HG02798 (cell line): ENCODE measurements at regions not wholly inside any gene's neighbourhood (a gene's known extent, or its start where the extent isn't known, plus 50 kb on each side); places are given as distances from the start of the nearest gene placed in this dataset.
"Not testable (repeated sequence)": the region's sequence is repeated elsewhere in the genome, so short reads cannot be mapped to it uniquely, and the experiment has no call there.

Source experiments
- ATAC-seq: cut with Tn5 transposase; IDR thresholded peaks from one replicate; pipeline ENCODE4 v1.9.1; 2021; ENCODE audit warnings: mild to moderate bottlenecking; ENCODE audit not compliant: unreplicated experiment, poor library complexity

GRCh38 chr3:55162031-55162795 is 234.4 kb upstream of the LRTM1 start:
- peak; percentile 38 for ATAC-seq

DNA sequence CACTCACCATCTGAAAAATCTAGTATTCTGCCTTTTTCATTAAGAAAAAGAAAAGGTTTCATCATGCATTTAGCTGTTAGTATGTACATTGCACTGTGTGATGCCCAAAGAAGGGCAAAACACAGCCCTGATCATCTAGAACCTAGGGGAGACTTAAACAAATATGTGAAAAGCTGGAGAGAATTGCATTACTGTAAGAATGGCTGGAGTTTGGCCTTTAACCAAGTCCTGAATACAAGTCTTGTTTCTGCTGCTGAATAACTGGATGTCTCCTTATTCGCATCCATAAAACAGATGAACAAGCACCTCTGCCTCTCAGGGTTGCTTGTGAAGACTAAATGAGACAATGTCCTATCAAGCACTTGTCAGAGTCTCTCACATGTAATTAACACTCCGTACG is 233.4 kb upstream of the LRTM1 start:
- no peak for ATAC-seq

GRCh38 chr3:55160241-55160983 is 232.6 kb upstream of the LRTM1 start:
- peak; percentile 79 for ATAC-seq

DNA sequence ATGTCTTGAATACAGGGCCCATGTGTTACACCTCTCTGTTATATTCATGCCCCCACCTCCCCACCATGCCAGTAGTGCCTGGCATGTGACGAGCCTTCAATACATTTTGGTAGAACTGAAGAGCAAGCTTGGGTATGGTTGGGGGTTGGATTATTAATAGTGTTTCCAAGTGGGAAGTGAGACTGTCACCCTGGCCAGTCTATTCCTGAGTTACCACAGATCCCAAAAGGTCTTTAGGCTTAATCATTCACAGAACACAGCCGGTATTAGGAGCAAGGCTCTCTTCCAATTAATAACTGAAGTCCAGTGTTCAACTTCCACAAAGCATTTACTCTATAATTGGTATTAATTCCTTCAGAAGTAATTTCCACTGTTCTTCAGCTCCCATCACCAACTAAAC is 231.9 kb upstream of the LRTM1 start:
- no peak for ATAC-seq

GRCh38 chr3:55159016-55159415 is 231.2 kb upstream of the LRTM1 start:
- no peak for ATAC-seq

DNA sequence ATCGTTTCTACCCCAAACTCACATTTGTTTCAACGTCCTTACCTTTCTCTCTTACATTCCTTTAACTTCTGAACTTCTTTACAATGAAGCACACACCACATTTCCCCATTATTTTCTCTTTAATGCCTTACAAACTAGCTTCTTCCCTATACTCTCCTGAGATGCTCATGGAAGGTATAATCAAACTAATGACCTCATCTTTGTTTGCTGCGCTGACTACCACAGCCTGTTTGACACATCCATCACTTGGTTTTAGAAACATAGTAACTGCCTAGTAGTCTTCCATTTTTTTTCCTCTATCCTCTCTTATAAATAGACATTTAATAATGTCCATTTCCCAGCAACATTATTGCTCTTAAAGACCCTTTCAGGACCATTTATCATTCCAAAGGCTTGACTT is 230.5 kb upstream of the LRTM1 start:
- no peak for ATAC-seq

GRCh38 chr3:55157731-55158130 is 229.9 kb upstream of the LRTM1 start:
- ATAC-seq: no peak

GRCh38 chr3:55156851-55157650 is 229.2 kb upstream of the LRTM1 start:
- no peak for ATAC-seq

DNA sequence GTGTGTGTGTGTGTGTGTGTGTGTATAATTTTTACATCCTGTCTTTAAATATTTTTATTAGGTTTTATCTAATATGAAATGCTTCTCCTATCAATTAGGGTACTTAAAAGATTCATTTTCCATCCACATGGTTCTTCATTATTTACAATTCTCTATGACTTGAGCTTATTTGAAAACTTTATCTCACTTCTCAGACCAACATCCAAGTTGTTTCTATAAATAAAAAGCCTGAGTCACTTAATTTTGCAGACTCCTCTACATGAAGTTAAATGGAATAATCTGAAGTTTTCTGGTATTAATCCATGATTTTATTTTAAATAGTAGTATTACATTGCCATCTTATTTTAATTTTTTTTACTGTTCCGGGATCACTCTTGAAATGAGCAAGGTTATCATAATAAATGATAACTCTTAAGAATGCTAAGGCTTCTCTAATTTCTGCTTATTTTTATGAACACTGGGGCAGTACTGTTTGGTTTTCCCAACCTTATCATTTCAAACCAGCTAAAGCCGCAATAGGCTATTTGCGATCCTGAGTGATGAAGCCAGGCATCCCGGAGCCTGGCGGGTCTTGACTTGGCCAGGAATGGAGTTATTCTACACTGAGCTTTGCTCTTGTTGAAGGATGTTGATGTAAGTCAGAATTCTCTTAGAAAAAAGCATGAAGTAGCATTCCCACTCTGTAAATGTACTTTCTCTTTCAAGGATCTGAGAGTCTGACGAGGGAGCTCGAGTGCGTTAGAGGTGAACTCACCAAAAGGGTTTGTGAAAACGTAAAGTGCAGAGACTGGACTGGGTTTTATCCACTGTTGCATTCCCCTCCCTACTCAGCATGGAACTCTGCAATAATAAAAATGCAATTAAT is 220.2 kb upstream of the LRTM1 start:
- no peak for ATAC-seq

DNA sequence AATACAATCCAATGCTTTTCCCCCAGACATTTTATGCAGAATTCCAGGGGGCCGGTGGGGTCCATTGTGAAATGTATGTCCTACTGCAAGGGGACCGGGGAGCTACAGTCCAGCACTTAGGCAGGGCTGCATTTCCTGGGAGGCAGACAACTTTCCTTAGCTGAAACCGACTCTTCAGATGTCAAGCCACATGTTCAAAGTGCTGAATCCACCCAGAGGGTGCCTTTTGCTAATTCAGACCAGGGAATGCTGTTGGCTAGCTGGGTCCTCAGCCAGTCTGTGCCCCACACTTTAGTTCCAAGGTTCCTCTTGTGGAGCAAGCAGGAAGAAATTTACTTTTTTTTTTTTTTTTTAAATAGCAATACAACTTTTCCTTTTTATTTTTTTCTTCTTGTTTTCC is 219.5 kb upstream of the LRTM1 start:
- no peak for ATAC-seq

DNA sequence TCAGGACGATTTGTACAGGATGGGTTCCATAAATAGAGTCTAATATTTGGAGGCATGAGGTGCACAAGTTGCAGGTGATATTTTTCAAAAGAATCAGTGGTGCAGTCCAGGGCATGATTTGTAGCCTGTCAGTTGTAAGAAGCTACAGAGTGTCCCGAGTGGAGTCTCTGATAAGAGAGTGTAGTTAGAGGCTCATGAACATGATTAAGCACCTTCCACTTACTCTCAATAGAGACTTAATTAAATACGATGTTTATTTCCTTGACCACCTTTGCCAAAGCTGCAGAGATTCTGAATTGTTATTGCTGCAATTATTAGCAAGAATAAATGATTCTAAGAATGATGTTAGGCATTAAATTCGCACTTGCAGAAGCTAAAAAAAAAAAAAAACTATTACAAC is 218.4 kb upstream of the LRTM1 start:
- ATAC-seq: no peak

DNA sequence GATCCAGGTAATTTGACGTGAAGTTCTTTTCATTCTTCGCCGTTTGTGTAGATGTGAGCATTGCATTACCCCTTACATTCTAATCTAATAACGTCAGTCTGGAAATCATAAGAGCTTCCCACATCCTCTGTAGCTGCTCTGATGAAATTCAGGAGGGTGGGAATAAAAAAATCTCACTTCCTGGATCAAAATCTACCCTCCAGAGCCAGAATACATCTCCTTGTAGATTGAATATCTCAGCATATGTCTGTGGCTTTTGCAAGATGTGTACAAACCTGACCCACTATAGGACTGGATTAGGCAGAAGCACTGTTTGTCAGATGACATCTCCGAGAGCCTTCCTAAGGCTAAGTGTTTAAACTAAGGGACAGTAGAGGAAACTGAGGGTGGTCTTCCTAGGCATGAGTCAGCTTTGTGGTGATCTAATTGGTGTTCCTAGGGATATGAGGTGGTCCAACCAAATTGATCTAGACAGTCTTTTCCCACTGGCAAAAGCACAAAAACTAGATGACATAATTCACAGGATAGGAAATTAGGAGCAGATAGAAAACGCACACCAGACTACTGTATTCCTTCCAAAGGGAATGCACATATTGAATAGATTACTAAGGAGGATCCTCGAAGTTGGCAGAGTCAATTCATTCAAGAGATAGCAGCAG is 216.3 kb upstream of the LRTM1 start:
- ATAC-seq: no peak

DNA sequence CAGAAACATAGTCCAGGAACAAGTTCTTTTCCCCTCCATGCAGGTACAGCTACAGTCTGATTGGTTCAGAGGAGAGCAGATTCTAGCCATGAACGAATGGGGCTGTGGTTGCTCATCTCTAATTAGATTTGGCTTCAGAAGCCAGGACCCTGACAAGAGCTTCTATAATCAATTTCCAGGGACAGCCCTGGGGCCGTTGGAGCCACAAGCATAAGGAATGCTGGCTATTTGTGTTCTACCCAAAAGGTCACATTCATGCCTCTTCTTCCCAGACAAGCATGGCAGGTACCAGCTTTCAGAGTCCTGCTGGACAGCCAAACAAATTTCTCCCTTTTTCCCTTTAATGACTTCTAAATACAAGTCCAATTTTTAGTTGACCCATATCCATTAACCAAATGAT is 215.5 kb upstream of the LRTM1 start:
- ATAC-seq: no peak

GRCh38 chr3:55136291-55136690 is 208.4 kb upstream of the LRTM1 start:
- ATAC-seq: not testable (repeated sequence)

- no peak for ATAC-seq
These were observed 200.5 kb upstream of the LRTM1 start for GRCh38 chr3:55128225-55128823.

DNA sequence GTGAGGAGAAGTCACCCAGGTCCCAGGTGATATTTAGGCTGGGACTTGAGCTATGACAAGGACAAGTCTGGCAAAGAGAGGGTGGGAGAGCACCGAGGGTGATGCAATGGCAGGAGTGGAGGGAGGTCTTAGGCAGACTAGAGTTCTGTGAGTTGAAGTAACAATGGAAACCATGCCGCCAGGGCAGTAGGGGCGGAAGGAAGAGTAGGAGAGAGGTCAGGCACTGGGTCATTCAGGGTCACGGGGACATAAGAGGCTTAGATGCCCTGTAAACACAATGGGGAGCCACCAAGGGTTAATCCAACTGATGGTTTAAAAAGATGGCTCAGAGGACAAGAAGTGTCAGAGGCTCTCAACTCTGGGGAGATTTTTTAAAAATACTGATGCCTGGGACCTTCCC is 199.7 kb upstream of the LRTM1 start:
- ATAC-seq: no peak

- no peak for ATAC-seq
These were observed 196.5 kb upstream of the LRTM1 start for GRCh38 chr3:55124371-55124770.
